ENCODE measurements at regions not wholly inside any gene's neighbourhood (a gene's known extent, or its start where the extent isn't known, plus 50 kb on each side); places are given as distances from the start of the nearest gene placed in this dataset.

DNA sequence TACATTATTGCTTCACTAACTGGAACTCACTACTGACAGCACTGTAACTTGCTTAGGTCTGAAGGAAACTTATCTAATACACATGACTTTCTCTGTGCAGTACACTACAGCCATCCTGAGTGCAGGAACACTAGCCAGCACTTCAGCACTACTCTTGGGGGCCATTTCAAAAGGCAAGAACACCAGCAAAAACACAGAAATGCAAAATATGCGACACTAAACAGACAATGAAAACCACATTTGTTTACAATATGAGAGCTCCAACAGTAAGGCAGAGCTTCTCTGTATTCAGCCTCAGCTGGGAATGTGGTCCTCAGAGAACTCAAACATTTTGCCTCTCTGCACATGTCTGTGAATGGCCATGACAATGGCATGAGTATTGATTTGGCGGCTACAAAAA lies 109.6 kb downstream of the ARRDC4 start:
- TF ChIP-seq POLR2AphosphoS5 (IDR thresholded peaks at IDR 0.05; ENCODE audit: low read depth, low read length) (no peak), TAF1 (IDR thresholded peaks at IDR 0.05; ENCODE audit: borderline replicate concordance, insufficient read depth, low read length) (no peak), FOXP2 (optimal IDR thresholded peaks at IDR 0.05; ENCODE audit: borderline replicate concordance, extremely low read depth, extremely low read length, insufficient read depth) (no peak), SIN3A (IDR thresholded peaks at IDR 0.05; ENCODE audit: borderline replicate concordance, insufficient read depth, low read length) (no peak)
- TF ChIP-seq, protein P1, sequence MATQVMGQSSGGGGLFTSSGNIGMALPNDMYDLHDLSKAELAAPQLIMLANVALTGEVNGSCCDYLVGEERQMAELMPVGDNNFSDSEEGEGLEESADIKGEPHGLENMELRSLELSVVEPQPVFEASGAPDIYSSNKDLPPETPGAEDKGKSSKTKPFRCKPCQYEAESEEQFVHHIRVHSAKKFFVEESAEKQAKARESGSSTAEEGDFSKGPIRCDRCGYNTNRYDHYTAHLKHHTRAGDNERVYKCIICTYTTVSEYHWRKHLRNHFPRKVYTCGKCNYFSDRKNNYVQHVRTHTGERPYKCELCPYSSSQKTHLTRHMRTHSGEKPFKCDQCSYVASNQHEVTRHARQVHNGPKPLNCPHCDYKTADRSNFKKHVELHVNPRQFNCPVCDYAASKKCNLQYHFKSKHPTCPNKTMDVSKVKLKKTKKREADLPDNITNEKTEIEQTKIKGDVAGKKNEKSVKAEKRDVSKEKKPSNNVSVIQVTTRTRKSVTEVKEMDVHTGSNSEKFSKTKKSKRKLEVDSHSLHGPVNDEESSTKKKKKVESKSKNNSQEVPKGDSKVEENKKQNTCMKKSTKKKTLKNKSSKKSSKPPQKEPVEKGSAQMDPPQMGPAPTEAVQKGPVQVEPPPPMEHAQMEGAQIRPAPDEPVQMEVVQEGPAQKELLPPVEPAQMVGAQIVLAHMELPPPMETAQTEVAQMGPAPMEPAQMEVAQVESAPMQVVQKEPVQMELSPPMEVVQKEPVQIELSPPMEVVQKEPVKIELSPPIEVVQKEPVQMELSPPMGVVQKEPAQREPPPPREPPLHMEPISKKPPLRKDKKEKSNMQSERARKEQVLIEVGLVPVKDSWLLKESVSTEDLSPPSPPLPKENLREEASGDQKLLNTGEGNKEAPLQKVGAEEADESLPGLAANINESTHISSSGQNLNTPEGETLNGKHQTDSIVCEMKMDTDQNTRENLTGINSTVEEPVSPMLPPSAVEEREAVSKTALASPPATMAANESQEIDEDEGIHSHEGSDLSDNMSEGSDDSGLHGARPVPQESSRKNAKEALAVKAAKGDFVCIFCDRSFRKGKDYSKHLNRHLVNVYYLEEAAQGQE (IDR thresholded peaks at IDR 0.05; ENCODE audit: insufficient read depth in 1 of 2, low read depth in 2 of 2, low read length in 2 of 2) = no peak

DNA sequence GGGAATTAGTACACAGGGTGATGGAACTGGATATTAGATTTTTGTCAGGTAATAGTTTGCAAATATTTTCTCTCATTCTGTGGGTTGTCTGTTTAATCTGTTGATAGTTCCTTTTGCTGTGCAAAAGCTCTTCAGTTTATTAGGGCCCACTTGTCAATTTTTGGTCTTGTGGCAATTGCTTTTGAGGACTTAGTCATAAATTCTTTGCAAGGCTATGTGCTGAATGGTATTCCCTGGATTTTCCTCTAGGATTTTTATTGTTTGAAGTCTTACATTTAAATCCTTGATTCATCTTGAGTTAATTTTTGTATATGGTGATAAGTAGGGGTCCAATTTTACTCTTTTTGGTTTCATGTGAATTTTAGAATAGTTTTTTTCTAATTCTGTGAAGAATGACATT lies 111.3 kb downstream of the ARRDC4 start:
- TF ChIP-seq TAF1 (IDR thresholded peaks at IDR 0.05; ENCODE audit: borderline replicate concordance, insufficient read depth, low read length) (no peak), POLR2AphosphoS5 (IDR thresholded peaks at IDR 0.05; ENCODE audit: low read depth, low read length) (no peak), FOXP2 (optimal IDR thresholded peaks at IDR 0.05; ENCODE audit: borderline replicate concordance, extremely low read depth, extremely low read length, insufficient read depth) (no peak)
- TF ChIP-seq, protein P1 (IDR thresholded peaks at IDR 0.05; ENCODE audit: insufficient read depth in 1 of 2, low read depth in 2 of 2, low read length in 2 of 2) = no peak

DNA sequence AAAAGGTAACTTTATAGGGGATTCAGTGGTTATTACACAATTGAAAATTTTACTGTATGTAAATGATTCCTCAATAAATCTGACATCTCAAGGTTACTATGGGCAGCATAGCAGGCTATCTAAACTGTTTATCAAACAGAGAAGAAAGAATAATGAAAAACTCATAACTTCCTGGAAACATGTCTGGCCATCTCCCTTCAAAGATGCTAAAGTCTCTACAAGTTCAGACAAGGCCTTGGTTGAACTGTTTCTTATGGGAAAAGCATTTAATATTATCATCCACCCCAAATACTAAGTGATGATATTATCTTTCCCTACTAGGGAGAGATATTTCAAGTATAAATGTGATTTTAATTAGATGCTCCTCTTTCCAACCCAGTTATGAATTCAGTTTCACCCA lies 114.9 kb downstream of the ARRDC4 start:
- TF ChIP-seq FOXP2 (optimal IDR thresholded peaks at IDR 0.05; ENCODE audit: borderline replicate concordance, extremely low read depth, extremely low read length, insufficient read depth) = no peak
- TF ChIP-seq, protein P1 (IDR thresholded peaks at IDR 0.05; ENCODE audit: insufficient read depth in 1 of 2, low read depth in 2 of 2, low read length in 2 of 2) = no peak
- no peak for TF ChIP-seq SIN3A (IDR thresholded peaks at IDR 0.05; ENCODE audit: borderline replicate concordance, insufficient read depth, low read length)

DNA sequence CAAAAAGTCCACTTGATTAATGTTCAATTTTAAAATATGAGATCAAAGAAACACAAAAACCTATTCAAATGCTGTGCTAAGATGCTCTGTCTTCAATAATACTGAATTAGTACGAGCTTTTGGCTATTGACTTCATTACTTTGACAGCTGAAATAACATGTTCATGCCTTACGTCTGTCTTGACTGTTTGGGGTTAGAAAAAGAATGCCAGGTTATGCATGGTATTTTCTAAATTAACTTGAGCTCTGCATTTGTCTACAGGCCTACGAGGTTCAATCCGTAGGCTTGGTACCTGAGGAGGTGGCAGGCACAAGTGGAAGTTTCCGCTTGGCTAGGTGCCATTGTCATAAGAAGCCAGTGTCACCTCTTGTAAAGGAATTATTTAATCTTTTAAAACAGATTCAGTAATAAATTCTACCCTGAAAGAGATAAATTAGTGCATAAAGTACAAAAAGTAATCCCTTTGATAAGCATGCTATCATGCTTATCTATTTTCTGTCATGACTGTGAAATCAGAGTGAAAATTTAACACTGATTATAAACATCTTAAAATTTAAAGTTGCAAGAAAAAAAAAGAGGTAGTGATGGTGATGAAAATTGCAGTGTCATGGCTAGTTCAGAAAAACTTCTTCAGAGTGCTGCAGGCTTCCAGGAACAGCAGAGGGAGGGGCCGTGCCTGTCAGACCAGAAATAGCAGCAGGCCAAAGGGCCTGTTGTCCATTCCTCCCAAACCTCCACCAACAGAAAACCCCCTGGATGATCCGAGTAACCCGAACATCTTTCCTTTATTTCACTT lies 115.7 kb downstream of the ARRDC4 start:
- TF ChIP-seq SIN3A (IDR thresholded peaks at IDR 0.05; ENCODE audit: borderline replicate concordance, insufficient read depth, low read length) (no peak), POLR2AphosphoS5 (IDR thresholded peaks at IDR 0.05; ENCODE audit: low read depth, low read length) (no peak), FOXP2 (optimal IDR thresholded peaks at IDR 0.05; ENCODE audit: borderline replicate concordance, extremely low read depth, extremely low read length, insufficient read depth) (no peak), TAF1 (IDR thresholded peaks at IDR 0.05; ENCODE audit: borderline replicate concordance, insufficient read depth, low read length) (no peak)
- TF ChIP-seq, protein P1 (IDR thresholded peaks at IDR 0.05; ENCODE audit: insufficient read depth in 1 of 2, low read depth in 2 of 2, low read length in 2 of 2) = no peak

Measured in PFSK-1 (cell line).